PC-3 (cell line): ENCODE measurements at regions not wholly inside any gene's neighbourhood (a gene's known extent, or its start where the extent isn't known, plus 50 kb on each side); places are given as distances from the start of the nearest gene placed in this dataset.

ENCODE experiments used
- EZH2 ChIP-seq: fragments of 300-600 bp; sonication (generic); IDR thresholded peaks from one replicate; pipeline ENCODE4 v1.6.1; 2017; ENCODE audit warnings: antibody characterized with exemption, mild to moderate bottlenecking, low read length; ENCODE audit not compliant: unreplicated experiment
- EZH2phosphoT487 ChIP-seq: fragments of 300-600 bp; sonication (generic); IDR thresholded peaks from 2 replicates; pipeline ENCODE4 v1.6.1; 2018; ENCODE audit warnings: mild to moderate bottlenecking, antibody characterized with exemption, low read length, borderline replicate concordance
- TF ChIP-seq, protein P1 (sequence below): fragments of 300-600 bp; sonication (generic); conservative IDR thresholded peaks from 2 replicates; pipeline ENCODE4 v1.5.1; 2017; ENCODE audit warnings: antibody characterized with exemption, low read depth, mild to moderate bottlenecking, low read length

DNA sequence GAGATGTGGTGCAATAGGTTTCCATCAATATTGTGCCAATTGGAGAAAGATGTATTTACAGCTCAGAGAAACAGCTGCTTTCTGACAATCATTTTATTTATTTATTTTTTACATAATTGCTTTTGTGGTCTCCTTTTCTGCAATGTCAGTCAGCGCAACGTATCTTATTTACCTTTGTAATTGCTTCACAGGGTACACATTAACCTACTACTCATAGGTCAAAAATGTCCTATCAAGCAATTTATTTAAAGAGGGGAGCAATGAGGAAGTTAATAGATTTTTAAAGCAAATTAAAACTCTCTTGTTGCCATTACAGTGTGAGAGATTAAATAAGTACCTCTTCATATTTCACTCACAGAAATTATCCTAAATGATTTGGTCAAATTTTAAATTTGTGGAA is 291.0 kb downstream of the CALCRL start:
- TF ChIP-seq, protein P1, sequence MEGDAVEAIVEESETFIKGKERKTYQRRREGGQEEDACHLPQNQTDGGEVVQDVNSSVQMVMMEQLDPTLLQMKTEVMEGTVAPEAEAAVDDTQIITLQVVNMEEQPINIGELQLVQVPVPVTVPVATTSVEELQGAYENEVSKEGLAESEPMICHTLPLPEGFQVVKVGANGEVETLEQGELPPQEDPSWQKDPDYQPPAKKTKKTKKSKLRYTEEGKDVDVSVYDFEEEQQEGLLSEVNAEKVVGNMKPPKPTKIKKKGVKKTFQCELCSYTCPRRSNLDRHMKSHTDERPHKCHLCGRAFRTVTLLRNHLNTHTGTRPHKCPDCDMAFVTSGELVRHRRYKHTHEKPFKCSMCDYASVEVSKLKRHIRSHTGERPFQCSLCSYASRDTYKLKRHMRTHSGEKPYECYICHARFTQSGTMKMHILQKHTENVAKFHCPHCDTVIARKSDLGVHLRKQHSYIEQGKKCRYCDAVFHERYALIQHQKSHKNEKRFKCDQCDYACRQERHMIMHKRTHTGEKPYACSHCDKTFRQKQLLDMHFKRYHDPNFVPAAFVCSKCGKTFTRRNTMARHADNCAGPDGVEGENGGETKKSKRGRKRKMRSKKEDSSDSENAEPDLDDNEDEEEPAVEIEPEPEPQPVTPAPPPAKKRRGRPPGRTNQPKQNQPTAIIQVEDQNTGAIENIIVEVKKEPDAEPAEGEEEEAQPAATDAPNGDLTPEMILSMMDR, result no peak
- TF ChIP-seq EZH2phosphoT487 (no peak), EZH2 (no peak)
